ENCODE measurements at regions not wholly inside any gene's neighbourhood (a gene's known extent, or its start where the extent isn't known, plus 50 kb on each side); places are given as distances from the start of the nearest gene placed in this dataset.
A peak's percentile ranks its signal among the peaks of the same experiment; 100 is the strongest.
"Not testable (repeated sequence)": the region's sequence is repeated elsewhere in the genome, so short reads cannot be mapped to it uniquely, and the experiment has no call there.

DNA sequence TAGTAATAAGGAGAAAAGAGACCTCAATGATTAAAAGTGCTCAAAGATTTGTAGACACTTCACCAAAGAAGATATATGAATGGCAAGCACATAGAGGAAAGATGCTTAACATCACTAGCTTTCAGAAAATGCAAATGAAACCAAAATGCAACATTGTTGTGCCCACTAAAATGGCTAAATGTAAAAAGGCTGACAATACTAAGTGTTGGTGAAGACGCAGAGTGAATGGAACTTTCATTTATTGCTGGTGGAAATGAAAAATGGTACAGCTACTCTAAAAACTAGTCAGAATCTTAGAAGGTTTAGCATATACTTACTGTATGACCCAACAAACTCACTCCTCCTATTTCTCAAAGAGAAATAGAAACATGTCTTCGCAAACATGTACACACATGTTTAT lies 212.9 kb upstream of the PITRM1 start:
- no peak overlapping the region for H3K27ac Mint-ChIP-seq
- no peaks in the 10 kb centered on the region for H3K36me3 Mint-ChIP-seq (ENCODE audit: low read depth)
- peaks cover 8% of the 10 kb centered on the region for H3K27me3 Mint-ChIP-seq (ENCODE audit: low read depth)
- peaks cover 21% of the 10 kb centered on the region for H3K9me3 Mint-ChIP-seq
- peaks cover 10% of the 10 kb centered on the region for H3K4me1 Mint-ChIP-seq
- no peak overlapping the region for H3K4me3 Mint-ChIP-seq
- TF ChIP-seq, protein P1, sequence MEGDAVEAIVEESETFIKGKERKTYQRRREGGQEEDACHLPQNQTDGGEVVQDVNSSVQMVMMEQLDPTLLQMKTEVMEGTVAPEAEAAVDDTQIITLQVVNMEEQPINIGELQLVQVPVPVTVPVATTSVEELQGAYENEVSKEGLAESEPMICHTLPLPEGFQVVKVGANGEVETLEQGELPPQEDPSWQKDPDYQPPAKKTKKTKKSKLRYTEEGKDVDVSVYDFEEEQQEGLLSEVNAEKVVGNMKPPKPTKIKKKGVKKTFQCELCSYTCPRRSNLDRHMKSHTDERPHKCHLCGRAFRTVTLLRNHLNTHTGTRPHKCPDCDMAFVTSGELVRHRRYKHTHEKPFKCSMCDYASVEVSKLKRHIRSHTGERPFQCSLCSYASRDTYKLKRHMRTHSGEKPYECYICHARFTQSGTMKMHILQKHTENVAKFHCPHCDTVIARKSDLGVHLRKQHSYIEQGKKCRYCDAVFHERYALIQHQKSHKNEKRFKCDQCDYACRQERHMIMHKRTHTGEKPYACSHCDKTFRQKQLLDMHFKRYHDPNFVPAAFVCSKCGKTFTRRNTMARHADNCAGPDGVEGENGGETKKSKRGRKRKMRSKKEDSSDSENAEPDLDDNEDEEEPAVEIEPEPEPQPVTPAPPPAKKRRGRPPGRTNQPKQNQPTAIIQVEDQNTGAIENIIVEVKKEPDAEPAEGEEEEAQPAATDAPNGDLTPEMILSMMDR (IDR thresholded peaks at IDR 0.05; ENCODE audit: unreplicated experiment in 3 of 3), result no peak

DNA sequence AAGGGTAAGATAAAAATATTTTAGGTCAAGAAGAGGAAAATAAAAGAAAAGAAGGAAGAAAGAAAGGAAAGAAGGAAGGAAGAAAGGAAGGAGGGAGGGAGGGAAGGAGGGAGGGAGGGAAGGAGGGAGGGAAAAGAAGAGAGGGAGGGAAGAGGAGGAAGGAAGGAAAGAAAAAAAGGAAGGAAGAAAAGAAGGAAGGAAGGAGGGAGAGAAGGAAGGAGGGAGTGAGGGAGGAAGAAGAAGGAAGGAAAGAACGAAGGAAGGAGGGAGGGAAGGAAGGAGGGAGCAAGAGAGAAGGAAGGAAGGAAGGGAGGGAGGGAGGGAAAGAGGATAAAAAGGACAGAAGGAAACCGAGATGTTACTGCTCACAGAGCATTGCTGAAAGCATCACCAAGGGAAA lies 209.5 kb upstream of the PITRM1 start:
- Mint-ChIP-seq H3K4me1 (no peaks in the 10 kb centered on the region), H3K9me3 (peaks cover 27% of the 10 kb centered on the region), H3K27me3 (ENCODE audit: low read depth) (peaks cover 8% of the 10 kb centered on the region), H3K36me3 (ENCODE audit: low read depth) (no peaks in the 10 kb centered on the region), H3K4me3 (no peak overlapping the region), H3K27ac (no peak overlapping the region)
- TF ChIP-seq, protein P1 (IDR thresholded peaks at IDR 0.05; ENCODE audit: unreplicated experiment in 3 of 3), result no peak

DNA sequence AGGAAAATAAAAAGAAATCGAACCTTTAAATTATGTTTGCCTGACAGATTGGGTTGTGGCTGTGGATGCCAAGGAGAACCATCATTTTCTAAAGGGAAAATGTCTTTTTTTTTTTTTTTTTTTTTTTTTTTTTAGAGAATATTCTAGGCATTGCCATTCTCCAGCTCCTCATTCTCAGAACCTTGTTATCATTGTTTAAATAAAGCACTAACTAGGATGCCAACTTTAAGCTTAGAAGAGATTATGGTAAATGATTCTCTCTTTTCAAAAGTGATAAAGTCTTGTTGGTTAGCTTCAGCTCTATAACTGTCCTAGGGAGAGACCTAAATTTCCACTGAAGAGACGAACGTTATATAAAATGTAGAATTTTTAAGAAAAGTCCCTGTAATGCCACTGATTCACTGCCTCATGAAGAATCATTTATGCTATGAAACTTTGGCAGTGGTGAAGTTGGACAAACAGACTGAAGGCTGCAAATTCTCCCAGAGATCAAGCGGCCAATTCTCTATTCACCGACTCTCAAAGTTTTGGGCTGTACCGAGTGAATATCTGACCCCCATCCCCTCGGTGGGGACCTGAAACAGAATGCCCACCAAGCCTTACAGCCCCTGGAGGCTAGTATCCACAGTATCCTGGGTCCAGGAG lies 207.9 kb upstream of the PITRM1 start:
- no peaks in the 10 kb centered on the region for H3K36me3 Mint-ChIP-seq (ENCODE audit: low read depth)
- no peak overlapping the region for H3K27ac Mint-ChIP-seq
- no peak overlapping the region for H3K4me3 Mint-ChIP-seq
- no peaks in the 10 kb centered on the region for H3K4me1 Mint-ChIP-seq
- TF ChIP-seq, protein P1 (IDR thresholded peaks at IDR 0.05; ENCODE audit: unreplicated experiment in 3 of 3), result no peak
- peaks cover 8% of the 10 kb centered on the region for H3K27me3 Mint-ChIP-seq (ENCODE audit: low read depth)
- H3K9me3 Mint-ChIP-seq, result peaks cover 27% of the 10 kb centered on the region

DNA sequence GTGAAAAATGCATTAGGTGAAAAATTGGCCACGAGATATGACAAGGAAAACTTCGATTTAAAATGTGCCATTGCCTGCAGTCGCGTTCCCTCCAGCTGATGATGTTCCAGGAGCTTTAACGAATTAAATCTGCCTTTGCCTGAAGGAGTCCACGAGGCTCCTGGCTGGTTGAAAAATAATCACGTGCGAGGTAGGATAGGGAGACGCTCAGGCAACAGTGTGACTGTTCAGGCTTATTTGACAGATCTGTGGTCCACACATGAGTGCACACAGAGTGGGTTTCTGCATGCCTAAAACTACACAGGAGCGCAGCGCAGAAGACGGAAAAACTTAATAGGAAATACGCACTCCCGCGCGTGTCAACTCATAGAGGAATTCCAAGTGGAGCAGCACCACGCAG lies 204.0 kb upstream of the PITRM1 start:
- Mint-ChIP-seq H3K27me3 (ENCODE audit: low read depth) (peaks cover 5% of the 10 kb centered on the region), H3K27ac (no peak overlapping the region), H3K4me3 (no peak overlapping the region), H3K4me1 (no peaks in the 10 kb centered on the region), H3K9me3 (peaks cover 6% of the 10 kb centered on the region), H3K36me3 (ENCODE audit: low read depth) (no peaks in the 10 kb centered on the region)
- TF ChIP-seq, protein P1 (IDR thresholded peaks at IDR 0.05; ENCODE audit: unreplicated experiment in 3 of 3), result no peak

DNA sequence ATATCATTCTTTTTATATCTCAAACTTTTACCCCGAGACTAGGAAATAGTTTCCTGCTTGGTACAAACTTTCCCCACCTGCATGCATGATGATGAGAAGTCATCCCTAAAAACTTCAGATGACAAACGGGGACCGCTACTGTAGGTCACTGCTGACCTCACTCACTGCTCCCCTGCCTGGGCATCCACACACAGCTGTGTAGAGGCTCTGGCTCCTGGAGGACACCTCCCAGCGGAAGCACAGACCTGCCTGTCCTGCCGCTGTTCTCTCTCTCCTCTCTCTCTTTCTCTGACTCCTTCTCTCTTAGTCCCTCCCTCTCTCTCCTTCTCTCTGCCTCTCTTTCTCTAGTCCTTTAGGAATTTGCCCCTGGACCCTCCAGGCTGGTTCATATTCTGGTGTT lies 202.9 kb upstream of the PITRM1 start:
- TF ChIP-seq, protein P1 (IDR thresholded peaks at IDR 0.05; ENCODE audit: unreplicated experiment in 3 of 3), result no peak
- Mint-ChIP-seq H3K4me3 (no peak overlapping the region), H3K27ac (no peak overlapping the region), H3K9me3 (peaks cover 6% of the 10 kb centered on the region), H3K36me3 (ENCODE audit: low read depth) (no peaks in the 10 kb centered on the region), H3K27me3 (ENCODE audit: low read depth) (no peaks in the 10 kb centered on the region), H3K4me1 (no peaks in the 10 kb centered on the region)

DNA sequence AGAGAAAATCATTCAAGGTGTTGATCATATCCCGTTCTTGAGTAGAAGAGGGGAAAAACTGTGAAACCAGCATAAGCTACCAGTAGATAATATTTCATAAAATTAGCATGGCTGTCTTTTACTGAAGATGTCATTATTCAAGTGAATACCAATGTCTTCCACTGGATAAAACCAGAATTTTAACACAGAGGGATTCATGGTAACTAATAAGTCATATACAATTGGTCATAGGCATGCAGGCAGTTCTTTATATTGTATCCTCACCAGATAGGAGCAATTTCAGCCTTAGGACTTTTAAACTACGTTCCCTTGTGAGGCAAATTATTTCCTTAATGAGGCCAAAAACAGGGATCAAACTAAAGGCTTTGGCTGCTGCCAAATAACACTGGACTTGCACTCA lies 202.3 kb upstream of the PITRM1 start:
- no peak overlapping the region for H3K4me3 Mint-ChIP-seq
- no peaks in the 10 kb centered on the region for H3K36me3 Mint-ChIP-seq (ENCODE audit: low read depth)
- TF ChIP-seq, protein P1 (IDR thresholded peaks at IDR 0.05; ENCODE audit: unreplicated experiment in 3 of 3), result no peak
- no peaks in the 10 kb centered on the region for H3K4me1 Mint-ChIP-seq
- peaks cover 6% of the 10 kb centered on the region for H3K9me3 Mint-ChIP-seq
- H3K27ac Mint-ChIP-seq, result no peak overlapping the region
- no peaks in the 10 kb centered on the region for H3K27me3 Mint-ChIP-seq (ENCODE audit: low read depth)

DNA sequence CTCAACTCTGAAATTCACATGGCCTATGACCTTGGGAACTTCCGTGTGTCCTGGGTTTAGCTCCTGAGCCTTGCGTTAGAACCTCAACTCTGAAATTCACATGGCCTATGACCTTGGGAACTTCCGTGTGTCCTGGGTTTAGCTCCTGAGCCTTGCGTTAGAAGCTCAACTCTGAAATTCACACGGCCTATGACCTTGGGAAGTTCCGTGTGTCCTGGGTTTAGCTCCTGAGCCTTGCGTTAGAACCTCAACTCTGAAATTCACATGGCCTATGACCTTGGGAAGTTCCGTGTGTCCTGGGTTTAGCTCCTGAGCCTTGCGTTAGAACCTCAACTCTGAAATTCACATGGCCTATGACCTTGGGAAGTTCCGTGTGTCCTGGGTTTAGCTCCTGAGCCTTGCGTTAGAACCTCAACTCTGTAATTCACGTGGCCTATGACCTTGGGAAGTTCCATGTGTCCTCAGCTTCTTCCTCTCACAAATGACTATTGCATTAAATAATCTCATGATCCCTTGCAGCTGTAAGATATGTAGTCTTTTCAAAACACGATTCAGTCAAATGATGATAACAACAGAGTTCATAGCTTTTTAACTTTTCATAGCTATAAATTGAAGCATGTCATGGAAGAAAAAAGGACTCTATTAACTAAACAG lies 200.9 kb upstream of the PITRM1 start:
- H3K36me3 Mint-ChIP-seq (ENCODE audit: low read depth); H3K4me3 Mint-ChIP-seq; H3K9me3 Mint-ChIP-seq; H3K4me1 Mint-ChIP-seq; H3K27me3 Mint-ChIP-seq (ENCODE audit: low read depth): not testable (repeated sequence)
- peak overlapping the region in 2 of 3 experiments; percentile 41 to 60 for H3K27ac Mint-ChIP-seq
